IMR-90 (cell line): ENCODE measurements at regions not wholly inside any gene's neighbourhood (a gene's known extent, or its start where the extent isn't known, plus 50 kb on each side); places are given as distances from the start of the nearest gene placed in this dataset.

ENCODE experiments used
- ATAC-seq: fragments of 200-7000 bp; cut with Tn5 transposase; 2 replicates; pipeline ENCODE4 v1.9.1; 2020; ENCODE audit warnings: low read depth, mild to moderate bottlenecking, moderate library complexity
- BruUV-seq: library from RNA; stranded (reverse); fragments of 400-500 nt; replicated peaks from 2 replicates; lab custom pipeline; 2021; lab: Mats Ljungman, UMichigan
- CTCF ChIA-PET: fragments of 300-600 bp; formaldehyde crosslinking; extraction: SDS; loops from one replicate; lab custom pipeline; 2021; ENCODE audit warnings: antibody characterized with exemption; lab: Yijun Ruan, JAX
- POLR2A ChIA-PET: fragments of 300-600 bp; sonication (Branson Sonifier 250); formaldehyde crosslinking; loops from one replicate; lab custom pipeline; 2022; ENCODE audit warnings: antibody characterized with exemption; ENCODE audit not compliant: unreplicated experiment; lab: Charles Lee
- DNase-seq: peaks from one replicate; pipeline ENCODE4 v3.0.0; 2013
- H2AFZ ChIP-seq: replicated peaks from 2 replicates; pipeline ENCODE3; 2013; ENCODE audit warnings: low read length, mild to moderate bottlenecking; ENCODE audit not compliant: poor library complexity
- H2AK5ac ChIP-seq: 2 replicates; pipeline ENCODE4 v1.6.1; 2013; ENCODE audit warnings: low read depth, low read length, inconsistent platforms
- H2AK9ac ChIP-seq: replicated peaks from 2 replicates; pipeline ENCODE3; 2013; ENCODE audit warnings: mild to moderate bottlenecking, low read depth, low read length, moderate library complexity; ENCODE audit not compliant: poor library complexity
- H2BK120ac ChIP-seq: 2 replicates; pipeline ENCODE4 v1.6.1; 2013; ENCODE audit warnings: low read depth, low read length, inconsistent platforms
- H2BK15ac ChIP-seq: 3 replicates; pipeline ENCODE4 v1.6.1; 2013; ENCODE audit warnings: low read depth, low read length, inconsistent platforms
- H2BK20ac ChIP-seq: 2 replicates; pipeline ENCODE4 v1.6.1; 2013; ENCODE audit warnings: low read depth, mild to moderate bottlenecking, inconsistent platforms, low read length, moderate library complexity
- H2BK5ac ChIP-seq: 2 replicates; pipeline ENCODE4 v1.6.1; 2013; ENCODE audit warnings: mild to moderate bottlenecking, low read depth, low read length, inconsistent platforms; ENCODE audit not compliant: poor library complexity, severe bottlenecking
- H3K14ac ChIP-seq: replicated peaks from 2 replicates; pipeline ENCODE4 v1.6.1; 2013; ENCODE audit warnings: low read depth, low read length, inconsistent platforms
- H3K18ac ChIP-seq: 2 replicates; pipeline ENCODE4 v1.6.1; 2013; ENCODE audit warnings: low read depth, low read length, control low read depth
- H3K23ac ChIP-seq: 2 replicates; pipeline ENCODE4 v1.6.1; 2013; ENCODE audit warnings: low read depth, low read length, inconsistent platforms
- H3K27ac ChIP-seq: 2 replicates; pipeline ENCODE4 v1.5.1; 2013; ENCODE audit warnings: mild to moderate bottlenecking, control low read depth, low read length; ENCODE audit not compliant: insufficient read depth
- H3K27me3 ChIP-seq: 2 replicates; pipeline ENCODE4 v1.6.1; 2013; ENCODE audit warnings: low read length; ENCODE audit not compliant: control insufficient read depth, insufficient read depth
- H3K36me3 ChIP-seq: 2 replicates; pipeline ENCODE4 v1.6.1; 2013; ENCODE audit warnings: low read length, mixed read lengths; ENCODE audit not compliant: control insufficient read depth, insufficient read depth
- H3K4ac ChIP-seq: 2 replicates; pipeline ENCODE4 v1.6.1; 2013; ENCODE audit warnings: low read depth, low read length, inconsistent platforms
- H3K4me1 ChIP-seq: 2 replicates; pipeline ENCODE4 v1.6.1; 2013; ENCODE audit warnings: low read length, mixed read lengths; ENCODE audit not compliant: control insufficient read depth, insufficient read depth
- H3K4me2 ChIP-seq: 2 replicates; pipeline ENCODE4 v1.6.1; 2013; ENCODE audit warnings: low read depth, mild to moderate bottlenecking, control low read depth, low read length, moderate library complexity
- H3K4me3 ChIP-seq: 2 replicates; pipeline ENCODE4 v1.5.1; 2013; ENCODE audit warnings: low read depth, mild to moderate bottlenecking, control low read depth, low read length, moderate library complexity; ENCODE audit not compliant: insufficient read depth
- H3K56ac ChIP-seq: 2 replicates; pipeline ENCODE4 v1.6.1; 2013; ENCODE audit warnings: low read length, inconsistent platforms; ENCODE audit not compliant: insufficient read depth; ENCODE audit errors: extremely low read depth
- H3K79me1 ChIP-seq, 2 experiments: 2 replicates each; pipeline ENCODE4 v1.6.1; 2013; ENCODE audit warnings: low read length in 2 of 2, inconsistent platforms in 1 of 2, low read depth in 1 of 2
- H3K9ac ChIP-seq: 2 replicates; pipeline ENCODE4 v1.6.1; 2013; ENCODE audit warnings: low read depth, low read length, control low read depth
- H3K9me1 ChIP-seq: 2 replicates; pipeline ENCODE4 v1.6.1; 2013; ENCODE audit warnings: low read length, inconsistent platforms; ENCODE audit not compliant: insufficient read depth
- H3K9me3 ChIP-seq: 2 replicates; pipeline ENCODE4 v1.6.1; 2013; ENCODE audit warnings: low read length; ENCODE audit not compliant: control insufficient read depth, insufficient read depth
- H4K20me1 ChIP-seq: 2 replicates; pipeline ENCODE4 v1.6.1; 2013; ENCODE audit warnings: low read length, inconsistent platforms; ENCODE audit not compliant: insufficient read depth
- H4K5ac ChIP-seq: 2 replicates; pipeline ENCODE4 v1.6.1; 2013; ENCODE audit warnings: mild to moderate bottlenecking, low read depth, low read length, control low read depth
- H4K8ac ChIP-seq, 2 experiments: 2 replicates each; pipeline ENCODE4 v1.6.1; 2013; ENCODE audit warnings: low read depth in 2 of 2, low read length in 2 of 2, control low read depth in 1 of 2, inconsistent platforms in 1 of 2
- H4K91ac ChIP-seq: 2 replicates; pipeline ENCODE4 v1.6.1; 2013; ENCODE audit warnings: low read depth, low read length, inconsistent platforms; ENCODE audit not compliant: insufficient read depth
- MXI1 ChIP-seq: IDR thresholded peaks from 2 replicates; pipeline ENCODE4 v1.6.1; 2012; ENCODE audit warnings: low read depth, mild to moderate bottlenecking, low read length, moderate library complexity, borderline replicate concordance
- USF2 ChIP-seq: fragments of 150-350 bp; IDR thresholded peaks from 2 replicates; pipeline ENCODE4 v1.6.1; 2017; ENCODE audit warnings: mild to moderate bottlenecking, antibody characterized with exemption, low read length, low read depth
- WGBS, 2 experiments: methylation state at CpG; one replicate each; pipeline versions ENCODE4 v1.1.5 to v1.1.7; 2013; ENCODE audit warnings: missing lambda C conversion rate in 2 of 2; ENCODE audit not compliant: insufficient read length in 1 of 2; ENCODE audit errors: extremely low coverage in 2 of 2; 5-methylcytosine and 5-hydroxymethylcytosine counted together
- dilution Hi-C: fragments of 300-500 bp; cut with HindIII; formaldehyde crosslinking; loops from one replicate; pipeline ENCODE4 v1.14.3; 2018; ENCODE audit warnings: low sequenced_read_pairs; ENCODE audit not compliant: unreplicated experiment
- in situ Hi-C: fragments of 300-500 bp; cut with MboI; formaldehyde crosslinking; loops from 3 replicates; pipeline ENCODE4 v1.14.3; 2019; ENCODE audit warnings: low sequenced_read_pairs, inconsistent platforms, mixed read lengths
- intact Hi-C: fragments of 100-400 bp; cut with micrococcal nuclease; formaldehyde crosslinking; loops from 2 replicates; pipeline ENCODE4 v1.10.0; 2022

- Histone ChIP-seq H2BK5ac (no peak overlapping the region), H2BK120ac (peak overlapping the region; percentile 27; the same call in 1 of the 2 replicates), H3K9me3 (no peaks in the 10 kb centered on the region), H3K23ac (no peak overlapping the region), H3K18ac (no peak overlapping the region), H3K4me3 (no peak overlapping the region), H4K91ac (no peak overlapping the region), H2BK15ac (no peak overlapping the region), H3K36me3 (no peaks in the 10 kb centered on the region), H3K4ac (peak overlapping the region; percentile 48; the same call in 1 of the 2 replicates), H4K5ac (no peak overlapping the region), H3K27ac (no peak overlapping the region), H4K8ac (no peak overlapping the region), H2AFZ (no peak overlapping the region), H3K9me1 (no peaks in the 10 kb centered on the region; the same call in 1 of the 2 replicates), H3K79me1 (no peaks in the 10 kb centered on the region), H2BK20ac (peak overlapping the region; percentile 57), H3K14ac (peak overlapping the region; percentile 72), H3K27me3 (peaks cover 4% of the 10 kb centered on the region; the same call in 1 of the 2 replicates), H4K20me1 (no peaks in the 10 kb centered on the region), H3K9ac (no peak overlapping the region), H3K4me1 (peaks cover 15% of the 10 kb centered on the region), H2AK9ac (no peak overlapping the region), H3K4me2 (no peak overlapping the region; the same call in 1 of the 2 replicates), H3K56ac (no peak overlapping the region), H2AK5ac (no peak overlapping the region)
- ATAC-seq (no peak), DNase-seq (peak; percentile 28)
- WGBS, 2 experiments: 40% methylated on average over 1 of the region's 2 CpGs; no CpG with 5 or more reads in 1 of the 2 experiments
- BruUV-seq: no TSS peak
- TF ChIP-seq MXI1 (no peak), USF2 (0 out of 2 replicates have a peak, but pooled peaks have one; percentile 12)
- dilution Hi-C loops (no loop called here), in situ Hi-C loops (no loop called here), intact Hi-C loops (no loop called here)
- POLR2A ChIA-PET: no interaction called here
- CTCF ChIA-PET: no interaction called here
Measured at GRCh38 chr2:242075168-242075567, 205.6 kb downstream of the RTP5 start.
